GM18505 (cell line): ENCODE measurements at regions not wholly inside any gene's neighbourhood (a gene's known extent, or its start where the extent isn't known, plus 50 kb on each side); places are given as distances from the start of the nearest gene placed in this dataset.

Experiments
- ATAC-seq: cut with Tn5 transposase; IDR thresholded peaks from one replicate; pipeline ENCODE4 v1.9.1; 2021; ENCODE audit not compliant: unreplicated experiment
- POLR2A ChIP-seq: IDR thresholded peaks from 4 replicates; pipeline ENCODE4 v1.6.1; 2011; ENCODE audit warnings: borderline replicate concordance; ENCODE audit not compliant: insufficient read depth, insufficient read length; ENCODE audit errors: extremely low read depth

DNA sequence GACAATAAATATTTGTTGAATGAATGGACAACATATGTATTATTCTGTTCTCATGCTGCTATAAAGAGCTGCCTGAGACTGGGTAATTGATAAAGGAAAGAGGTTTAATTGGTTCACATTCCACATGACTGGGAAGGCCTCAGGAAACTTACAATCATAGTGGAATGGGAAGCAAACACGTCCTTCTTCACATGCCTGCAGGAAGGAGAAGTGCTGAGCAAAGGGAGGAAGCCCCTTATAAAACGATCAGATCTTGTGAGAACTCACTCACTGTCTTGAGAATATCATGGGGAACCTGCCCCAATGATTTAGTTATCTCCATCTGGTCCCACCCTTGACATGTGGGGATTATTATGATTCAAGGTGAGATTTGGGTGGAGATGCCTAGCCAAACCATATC, 233.9 kb upstream of the AADAT start:
- ATAC-seq, result no peak
- no peak for TF ChIP-seq POLR2A

DNA sequence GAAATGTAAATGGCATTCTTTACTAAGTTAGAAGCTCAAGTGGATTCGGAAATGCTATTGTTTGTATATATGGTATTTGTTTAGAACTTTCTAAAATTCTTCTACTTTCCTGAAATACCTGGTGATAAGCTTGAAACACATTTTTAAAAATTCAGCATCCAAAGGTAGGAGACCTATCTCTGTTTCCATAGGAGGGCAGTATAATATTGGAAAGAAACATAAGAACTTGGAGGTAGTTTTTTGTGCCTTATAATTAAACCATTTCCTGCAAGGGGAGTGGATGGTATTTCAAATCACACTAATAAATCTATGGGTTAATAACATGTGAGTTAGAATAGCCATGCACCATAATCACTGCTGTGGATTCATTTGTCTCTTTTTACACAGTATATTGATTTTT, 217.4 kb upstream of the AADAT start:
- TF ChIP-seq POLR2A, result no peak
- no peak for ATAC-seq

DNA sequence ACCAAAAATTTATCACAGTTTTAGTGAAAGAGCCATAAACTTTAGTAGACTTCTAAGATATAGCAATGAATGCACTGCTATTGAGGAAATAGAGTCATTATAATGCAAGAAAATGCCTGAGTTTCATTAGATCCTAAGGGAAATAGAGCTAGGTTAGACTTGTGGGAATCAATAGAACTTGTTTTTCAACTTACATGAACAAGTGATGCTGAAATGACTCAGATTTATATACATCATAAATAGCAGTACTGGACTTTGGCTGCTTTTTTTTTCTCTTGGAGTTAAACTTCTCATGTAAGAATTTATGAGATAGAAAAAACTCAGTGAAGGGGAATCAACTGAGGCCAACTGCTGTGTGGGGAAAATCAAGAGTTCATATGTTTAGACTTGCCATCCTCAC, 216.5 kb upstream of the AADAT start:
- no peak for TF ChIP-seq POLR2A
- no peak for ATAC-seq

DNA sequence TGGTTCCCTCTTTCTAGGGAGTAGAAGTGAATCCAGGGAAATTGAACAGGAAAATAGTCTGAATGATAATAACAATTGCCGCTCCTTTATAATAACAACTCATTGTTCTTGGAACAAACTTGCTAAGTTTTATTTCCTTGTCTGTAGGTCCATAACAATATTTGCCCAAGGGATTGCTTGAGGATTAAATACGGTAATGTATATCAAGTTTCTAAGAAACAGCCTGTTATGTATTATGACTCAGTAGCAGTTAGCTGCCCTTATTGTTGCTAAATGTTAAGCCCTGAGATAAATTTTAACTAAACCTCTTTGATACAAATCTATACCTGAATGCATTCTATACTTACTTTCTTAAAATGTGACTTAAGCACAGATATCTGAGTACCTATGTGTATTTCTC, 215.9 kb upstream of the AADAT start:
- no peak for ATAC-seq
- TF ChIP-seq POLR2A, result no peak

DNA sequence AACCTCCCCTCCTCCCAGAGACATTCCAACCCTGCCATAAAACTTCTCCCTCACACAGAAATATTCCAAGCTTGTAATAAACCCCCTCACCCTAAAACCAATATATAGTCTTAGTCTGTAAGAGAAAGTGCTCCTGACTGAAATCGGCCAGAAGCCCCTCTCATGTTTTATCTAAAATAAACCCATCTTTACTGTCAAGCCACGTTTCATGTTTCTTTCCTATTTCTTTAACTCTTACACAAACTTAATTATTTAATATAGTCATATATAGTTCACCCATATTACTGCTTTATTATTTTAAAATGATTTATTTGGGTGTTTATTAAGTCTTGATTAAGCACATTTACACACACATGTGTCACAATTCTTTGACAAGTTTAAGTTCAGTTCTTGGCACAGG, 191.3 kb upstream of the AADAT start:
- no peak for TF ChIP-seq POLR2A
- no peak for ATAC-seq

DNA sequence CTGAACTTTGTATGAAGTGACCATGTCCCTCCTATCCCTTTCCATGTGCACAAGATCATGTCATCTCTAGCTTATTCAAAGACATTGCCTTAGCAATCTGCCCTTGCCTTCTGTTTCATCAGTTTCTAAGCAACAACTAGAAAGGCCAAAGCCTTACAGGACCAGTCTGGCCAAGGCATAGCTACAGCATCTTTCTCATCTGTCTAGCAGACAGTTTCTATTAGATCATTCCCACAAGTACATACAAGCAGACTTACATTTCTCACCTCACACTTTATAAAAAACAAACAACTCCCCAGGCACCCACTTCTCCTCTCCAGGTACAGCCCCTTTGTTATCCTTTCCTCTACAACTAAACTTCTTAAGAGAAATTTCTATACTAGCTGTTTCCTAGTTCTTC, 188.7 kb upstream of the AADAT start:
- no peak for TF ChIP-seq POLR2A
- no peak for ATAC-seq

DNA sequence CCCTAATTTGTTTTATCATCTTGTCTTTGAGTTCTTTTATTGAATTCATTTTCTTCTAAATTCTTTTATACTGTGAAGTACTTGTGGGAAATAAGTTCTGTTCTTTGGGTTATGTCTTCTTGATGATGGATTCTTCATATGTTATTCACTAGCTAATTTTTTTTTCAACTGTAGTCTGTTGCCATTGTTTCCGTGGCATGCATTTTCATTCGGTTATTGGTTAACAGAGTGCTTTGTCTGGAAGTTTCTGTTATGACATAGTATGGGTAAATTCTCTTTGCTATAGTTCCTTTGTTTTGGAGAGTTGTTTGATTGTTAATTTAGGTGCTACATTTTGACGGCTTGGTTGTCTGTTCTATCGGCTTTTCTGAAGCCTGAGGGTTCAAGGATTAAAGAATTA, 184.9 kb upstream of the AADAT start:
- TF ChIP-seq POLR2A, result no peak
- no peak for ATAC-seq

DNA sequence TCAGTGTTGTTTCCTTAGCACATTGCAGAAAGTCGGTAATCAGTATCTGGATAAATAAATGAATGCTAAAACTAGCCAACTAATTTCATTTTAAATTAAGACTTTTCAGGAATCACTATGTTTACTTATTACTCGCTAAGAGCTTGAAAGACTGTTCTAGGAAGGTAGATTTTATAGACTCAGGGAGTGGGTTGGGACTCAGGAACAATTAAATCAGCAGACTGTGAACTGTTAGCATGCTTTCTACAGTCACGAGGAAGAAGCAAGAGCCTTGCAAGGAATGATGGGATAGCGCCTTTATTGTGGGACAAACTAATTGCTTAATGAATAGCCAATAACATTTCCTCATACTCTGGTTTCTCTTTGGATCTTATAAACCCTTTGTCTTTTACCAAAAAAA, 183.2 kb upstream of the AADAT start:
- no peak for TF ChIP-seq POLR2A
- no peak for ATAC-seq

DNA sequence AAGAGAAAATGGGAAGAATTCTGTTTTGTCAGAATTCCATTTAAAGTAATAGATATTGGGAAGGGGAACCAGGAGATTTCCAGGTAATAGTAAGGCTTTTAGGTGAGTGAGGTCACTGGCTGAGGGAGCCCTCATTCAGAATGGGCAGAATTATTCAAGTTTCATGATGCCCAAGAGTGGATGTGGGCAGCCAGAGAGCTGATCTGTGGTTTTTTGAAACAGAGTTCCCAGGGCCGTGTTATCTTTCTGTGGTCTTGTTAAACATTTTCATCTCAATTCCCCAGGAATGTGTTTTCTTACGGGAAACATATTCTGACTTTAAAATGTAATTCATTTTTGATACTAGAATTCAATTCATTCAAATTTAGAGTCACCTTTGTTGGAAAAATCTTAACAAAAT, 182.0 kb upstream of the AADAT start:
- no peak for TF ChIP-seq POLR2A
- no peak for ATAC-seq

DNA sequence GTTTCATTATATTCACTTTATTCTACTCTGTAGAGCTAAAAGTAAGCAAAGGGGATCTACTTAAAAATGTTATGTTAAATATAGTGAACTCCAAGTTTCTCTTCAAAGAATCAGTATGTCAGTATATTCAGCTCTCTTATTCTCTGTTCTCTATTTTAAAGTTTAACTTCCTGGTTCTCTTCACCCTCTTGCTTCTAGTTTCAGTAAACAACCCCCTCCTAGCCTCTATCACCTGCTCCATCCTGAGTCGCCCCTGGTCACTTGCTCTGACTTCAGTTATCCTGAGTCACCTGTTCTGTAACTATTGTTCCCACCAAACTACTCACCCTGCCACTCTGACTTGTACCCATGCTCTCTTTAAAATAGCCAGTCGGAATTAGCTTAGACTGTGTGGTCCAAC, 180.9 kb upstream of the AADAT start:
- no peak for TF ChIP-seq POLR2A
- no peak for ATAC-seq

DNA sequence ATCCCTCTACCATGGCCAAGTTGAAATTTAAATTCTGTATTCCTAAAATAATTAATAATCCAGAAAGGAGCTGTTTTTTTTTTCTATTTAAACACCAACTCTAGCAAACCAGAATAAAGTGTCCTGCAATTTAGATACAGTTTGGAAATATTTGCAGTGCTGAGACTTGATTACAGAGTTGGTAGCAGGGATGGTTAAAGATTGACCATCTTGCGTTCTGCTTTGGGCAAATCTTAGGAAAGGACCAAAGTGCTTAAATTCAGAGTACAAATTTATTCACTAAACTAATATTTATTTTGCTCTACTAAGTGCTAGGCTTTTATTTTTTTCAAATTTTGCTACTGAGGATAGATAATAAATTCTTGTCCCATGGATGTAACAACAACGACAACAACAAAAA, 180.2 kb upstream of the AADAT start:
- no peak for ATAC-seq
- no peak for TF ChIP-seq POLR2A

DNA sequence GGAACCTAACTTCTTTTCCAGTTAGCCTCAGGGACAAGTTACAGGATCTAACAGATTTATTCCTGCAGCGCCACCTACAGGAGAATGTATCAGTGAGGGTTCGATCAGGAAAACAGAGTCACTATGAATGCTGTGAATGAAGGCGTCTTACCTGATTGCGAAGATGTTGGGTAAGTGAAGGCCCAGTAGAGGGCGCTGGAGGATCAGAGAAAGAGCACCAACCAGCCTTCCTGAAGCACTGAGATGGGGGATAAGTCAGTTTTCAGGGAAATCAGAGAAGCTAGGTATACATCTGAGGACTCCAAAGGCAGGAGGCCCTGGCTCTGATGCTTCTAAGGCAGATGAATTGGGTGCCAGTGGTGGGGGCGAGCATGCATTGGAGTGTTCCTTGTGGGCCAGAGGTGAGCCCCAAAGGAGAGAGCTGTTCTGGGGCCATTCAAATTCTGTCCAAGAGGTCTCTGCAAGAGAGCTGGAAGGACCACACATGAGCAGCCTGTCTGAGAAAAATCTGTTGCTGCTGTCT, 169.9 kb upstream of the AADAT start:
- no peak for TF ChIP-seq POLR2A
- ATAC-seq, result peak; percentile 99

DNA sequence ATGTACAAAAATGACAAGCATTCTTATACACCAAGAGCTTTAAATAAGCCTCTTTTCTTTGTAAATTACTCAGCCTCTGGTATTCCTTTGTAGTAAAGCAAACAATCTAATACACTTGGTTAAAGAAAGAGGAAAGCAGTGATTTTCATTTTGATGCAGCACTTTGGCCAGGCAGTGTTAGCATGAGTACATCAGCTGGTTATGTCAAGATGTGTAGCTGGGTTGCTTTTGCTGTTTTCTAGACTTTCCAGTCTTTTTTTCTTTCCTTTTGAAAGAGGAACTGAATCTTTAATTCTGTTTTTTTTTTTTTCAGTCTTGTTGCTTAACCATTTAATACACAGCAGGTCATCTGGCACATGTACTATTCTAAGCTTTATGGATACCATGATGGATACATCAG, 167.1 kb upstream of the AADAT start:
- TF ChIP-seq POLR2A, result no peak
- no peak for ATAC-seq

DNA sequence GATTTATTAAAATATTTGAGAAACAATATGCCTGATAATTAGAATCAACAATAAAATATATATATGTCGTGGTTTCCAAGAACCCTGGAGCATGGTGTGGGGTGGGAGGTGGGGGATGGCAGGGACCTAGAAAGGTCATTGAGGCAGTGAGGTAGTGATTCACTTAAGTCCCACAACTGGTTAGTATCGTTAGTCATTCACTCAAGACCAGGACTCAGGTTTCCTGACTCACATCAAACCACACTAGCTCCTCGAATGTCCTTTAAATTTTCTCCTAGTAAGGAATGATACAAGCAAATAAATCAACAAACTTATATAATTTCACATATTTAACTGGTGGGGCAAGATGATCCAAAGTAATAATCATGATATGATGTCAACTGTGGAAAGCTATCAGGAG, 158.8 kb upstream of the AADAT start:
- no peak for ATAC-seq
- no peak for TF ChIP-seq POLR2A

DNA sequence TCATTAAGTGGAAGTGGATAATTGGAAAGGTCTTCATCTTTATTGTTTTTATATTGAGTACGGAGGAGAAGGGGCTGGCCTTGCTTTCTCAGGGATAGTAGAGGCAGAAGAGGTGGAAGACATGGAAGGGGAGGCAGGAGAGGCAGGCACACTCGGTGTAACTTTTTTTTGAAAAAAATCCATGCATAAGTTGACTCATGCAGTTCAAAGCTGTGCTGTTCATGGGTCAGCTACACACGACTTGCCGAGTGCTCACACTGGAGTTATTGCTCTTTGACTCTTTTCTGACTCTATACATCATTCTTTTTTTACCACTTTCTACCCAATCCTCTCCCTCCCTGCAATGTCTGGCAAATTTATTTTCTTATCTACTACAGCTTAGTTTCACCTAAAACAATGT, 158.3 kb upstream of the AADAT start:
- no peak for ATAC-seq
- TF ChIP-seq POLR2A, result no peak

DNA sequence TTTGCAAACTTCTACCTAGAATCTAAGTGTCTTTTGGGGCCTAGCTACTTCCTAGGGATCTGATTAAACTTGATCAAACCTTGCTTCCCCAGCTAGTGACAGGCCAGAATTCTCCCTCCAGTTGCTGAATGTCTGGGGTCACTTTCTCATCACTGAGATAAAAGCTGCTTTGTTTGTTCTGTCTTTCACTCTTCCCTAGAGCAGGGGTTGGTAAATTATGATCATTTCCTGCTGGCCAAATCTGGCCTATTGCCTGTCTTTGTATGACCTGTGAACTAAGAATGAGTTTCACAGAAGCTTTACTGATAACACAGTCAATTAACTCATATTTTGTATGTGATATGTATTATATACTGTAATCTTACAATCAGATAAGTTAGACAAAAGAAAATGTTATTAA, 157.8 kb upstream of the AADAT start:
- no peak for TF ChIP-seq POLR2A
- no peak for ATAC-seq

DNA sequence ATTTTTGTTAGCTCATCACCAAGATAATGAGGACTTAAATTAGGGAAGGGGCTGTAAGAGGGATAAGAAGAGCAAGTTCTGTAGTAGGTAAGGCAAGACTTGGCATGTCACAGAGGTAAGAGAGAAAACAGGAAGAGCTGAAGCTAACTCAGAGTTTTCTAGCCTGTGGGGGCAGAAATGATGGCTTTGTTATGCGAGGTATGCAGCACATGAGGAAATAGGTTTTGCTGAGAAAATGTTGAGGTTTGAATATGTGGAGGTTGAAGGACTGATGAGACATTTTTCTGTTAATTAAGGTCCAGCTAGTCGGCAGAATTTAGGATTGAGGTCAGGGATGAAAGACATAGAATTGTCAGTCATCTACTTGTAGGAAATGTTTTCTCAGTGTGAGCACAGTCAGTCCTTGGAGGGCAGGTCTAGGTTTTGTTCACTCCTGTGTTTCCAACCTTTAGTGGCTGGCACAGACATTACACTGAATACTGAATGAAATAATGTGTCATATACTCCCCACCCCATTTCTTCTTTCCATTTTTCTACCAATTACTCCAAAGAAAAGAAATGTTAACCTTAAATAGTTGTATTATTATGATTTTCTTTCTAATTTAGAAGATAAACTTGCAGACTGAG, 154.0 kb upstream of the AADAT start:
- ATAC-seq, result no peak
- TF ChIP-seq POLR2A, result no peak
